MCF 10A (cell line): ENCODE measurements at regions not wholly inside any gene's neighbourhood (a gene's known extent, or its start where the extent isn't known, plus 50 kb on each side); places are given as distances from the start of the nearest gene placed in this dataset.

ENCODE experiments used
- BruUV-seq: library from RNA; stranded (reverse); fragments of 400-500 nt; replicated peaks from 2 replicates; lab custom pipeline; 2021; lab: Mats Ljungman, UMichigan
- CTCF ChIA-PET: fragments of 300-600 bp; sonication (Branson Sonifier 250); formaldehyde crosslinking; extraction: SDS; loops from one replicate; lab custom pipeline; 2021; ENCODE audit warnings: antibody characterized with exemption, inconsistent platforms; lab: Yijun Ruan, JAX
- POLR2A ChIA-PET: fragments of 300-600, 350-650 bp; sonication (Branson Sonifier 250); formaldehyde crosslinking; extraction: SDS; loops from one replicate; lab custom pipeline; 2020; ENCODE audit warnings: antibody characterized with exemption, inconsistent platforms; lab: Yijun Ruan, JAX
- DNase-seq: peaks from one replicate; pipeline ENCODE4 v3.0.0-alpha.2; 2018; ENCODE audit not compliant: unreplicated experiment
- H3K27ac Mint-ChIP-seq: one replicate; pipeline ENCODE4 v1.8.0; 2022; ENCODE audit warnings: mild to moderate bottlenecking, low read depth, mixed read lengths; ENCODE audit not compliant: unreplicated experiment
- H3K27me3 Mint-ChIP-seq: one replicate; pipeline ENCODE4 v1.8.0; 2022; ENCODE audit warnings: mixed read lengths; ENCODE audit not compliant: insufficient read depth, unreplicated experiment
- H3K36me3 Mint-ChIP-seq: one replicate; pipeline ENCODE4 v1.8.0; 2022; ENCODE audit warnings: mild to moderate bottlenecking, moderate library complexity, mixed read lengths; ENCODE audit not compliant: insufficient read depth, unreplicated experiment
- H3K4me1 Mint-ChIP-seq: one replicate; pipeline ENCODE4 v1.8.0; 2022; ENCODE audit warnings: mixed read lengths; ENCODE audit not compliant: insufficient read depth, unreplicated experiment
- H3K4me3 Mint-ChIP-seq: one replicate; pipeline ENCODE4 v1.8.0; 2022; ENCODE audit warnings: mild to moderate bottlenecking, moderate library complexity, mixed read lengths; ENCODE audit not compliant: unreplicated experiment
- H3K9me3 Mint-ChIP-seq: one replicate; pipeline ENCODE4 v1.8.0; 2022; ENCODE audit warnings: mixed read lengths; ENCODE audit not compliant: unreplicated experiment
- intact Hi-C: fragments of 100-400 bp; cut with micrococcal nuclease; formaldehyde crosslinking; loops from 2 replicates; pipeline ENCODE4 v1.14.1; 2022
- TF ChIP-seq, protein P1 (sequence below): fragments of 200-600 bp; IDR thresholded peaks from one replicate; pipeline ENCODE4 v1.8.0; 2022; ENCODE audit warnings: antibody characterized with exemption, mild to moderate bottlenecking; ENCODE audit not compliant: unreplicated experiment

DNA sequence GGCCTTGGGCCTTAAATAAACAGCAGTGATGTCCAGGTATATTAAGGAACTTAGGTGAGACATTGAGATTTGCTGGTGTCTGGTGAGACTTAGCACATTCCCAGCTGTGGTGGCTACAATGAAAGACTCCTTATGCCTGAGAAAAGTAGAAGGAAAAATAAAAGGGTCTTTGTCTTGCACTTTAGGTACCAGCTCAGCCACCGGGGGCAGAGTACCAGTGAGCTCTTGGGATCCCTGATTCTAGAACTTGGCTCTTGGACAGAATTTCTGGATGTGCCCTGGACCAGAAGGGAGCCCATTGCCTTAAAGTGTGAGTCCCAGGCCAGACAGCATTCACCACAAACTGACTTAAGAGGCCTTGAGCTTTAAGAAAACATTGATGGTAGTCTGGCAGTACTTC, 1038.7 kb downstream of the SORCS3 start:
- Mint-ChIP-seq H3K27me3 (no peaks in the 10 kb centered on the region), H3K4me3 (no peak overlapping the region), H3K4me1 (peaks cover 7% of the 10 kb centered on the region), H3K27ac (no peak overlapping the region), H3K9me3 (peaks cover 6% of the 10 kb centered on the region), H3K36me3 (no peaks in the 10 kb centered on the region)
- ChIA-PET CTCF (interaction anchor here (0.5 to 0.8 kb wide), 2 partner anchors 16 to 40 kb away, joined by 3 to 4 read pairs; no protein-coding TSS in a partner anchor), POLR2A (no interaction called here)
- BruUV-seq: no TSS peak
- no peak for DNase-seq
- intact Hi-C loops: no loop called here
- TF ChIP-seq, protein P1, sequence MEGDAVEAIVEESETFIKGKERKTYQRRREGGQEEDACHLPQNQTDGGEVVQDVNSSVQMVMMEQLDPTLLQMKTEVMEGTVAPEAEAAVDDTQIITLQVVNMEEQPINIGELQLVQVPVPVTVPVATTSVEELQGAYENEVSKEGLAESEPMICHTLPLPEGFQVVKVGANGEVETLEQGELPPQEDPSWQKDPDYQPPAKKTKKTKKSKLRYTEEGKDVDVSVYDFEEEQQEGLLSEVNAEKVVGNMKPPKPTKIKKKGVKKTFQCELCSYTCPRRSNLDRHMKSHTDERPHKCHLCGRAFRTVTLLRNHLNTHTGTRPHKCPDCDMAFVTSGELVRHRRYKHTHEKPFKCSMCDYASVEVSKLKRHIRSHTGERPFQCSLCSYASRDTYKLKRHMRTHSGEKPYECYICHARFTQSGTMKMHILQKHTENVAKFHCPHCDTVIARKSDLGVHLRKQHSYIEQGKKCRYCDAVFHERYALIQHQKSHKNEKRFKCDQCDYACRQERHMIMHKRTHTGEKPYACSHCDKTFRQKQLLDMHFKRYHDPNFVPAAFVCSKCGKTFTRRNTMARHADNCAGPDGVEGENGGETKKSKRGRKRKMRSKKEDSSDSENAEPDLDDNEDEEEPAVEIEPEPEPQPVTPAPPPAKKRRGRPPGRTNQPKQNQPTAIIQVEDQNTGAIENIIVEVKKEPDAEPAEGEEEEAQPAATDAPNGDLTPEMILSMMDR: no peak

DNA sequence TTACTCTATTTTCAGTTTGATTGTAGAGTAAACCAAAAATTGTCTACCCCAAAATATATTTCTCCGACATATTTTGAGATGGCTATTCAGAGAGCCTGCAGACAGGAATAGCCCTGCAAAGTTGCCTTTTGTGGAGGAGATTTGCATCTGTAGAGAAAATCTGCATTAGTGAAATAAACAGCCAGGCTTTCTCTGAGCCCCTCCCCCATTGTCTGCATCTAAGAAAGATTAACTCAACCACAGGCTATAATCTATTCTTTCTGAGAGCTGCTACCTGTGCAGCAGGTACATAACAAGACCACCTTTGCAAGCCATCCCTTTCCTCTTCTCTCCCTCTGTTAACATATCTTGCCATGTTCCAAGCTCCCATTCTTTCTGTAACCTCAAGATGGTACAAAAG, 1034.2 kb downstream of the SORCS3 start:
- no peak for DNase-seq
- H3K27ac Mint-ChIP-seq: no peak overlapping the region
- H3K4me1 Mint-ChIP-seq: peaks cover under 1% of the 10 kb centered on the region
- no peaks in the 10 kb centered on the region for H3K36me3 Mint-ChIP-seq
- no peaks in the 10 kb centered on the region for H3K27me3 Mint-ChIP-seq
- no TSS peak for BruUV-seq
- H3K9me3 Mint-ChIP-seq: no peaks in the 10 kb centered on the region
- ChIA-PET POLR2A (no interaction called here), CTCF (no interaction called here)
- intact Hi-C loops: no loop called here
- TF ChIP-seq, protein P1: no peak
- no peak overlapping the region for H3K4me3 Mint-ChIP-seq

DNA sequence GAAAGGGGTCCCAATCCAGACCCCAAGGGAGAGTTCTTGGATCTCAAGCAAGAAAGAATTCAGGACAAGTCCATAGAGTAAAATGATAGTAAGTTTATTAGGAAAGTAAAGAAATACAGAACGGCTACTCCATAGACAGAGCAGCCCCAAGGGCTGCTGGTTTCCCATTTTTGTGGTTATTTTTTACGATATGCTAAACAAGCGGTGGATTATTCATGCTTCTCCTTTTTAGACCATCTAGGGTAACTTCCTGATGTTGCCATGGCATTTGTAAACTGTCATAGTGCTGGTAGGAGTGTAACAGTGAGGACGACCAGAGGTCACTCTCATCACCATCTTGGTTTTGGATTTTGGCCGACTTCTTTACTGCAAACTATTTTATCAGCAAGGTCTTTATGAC, 1033.4 kb downstream of the SORCS3 start:
- no TSS peak for BruUV-seq
- DNase-seq: no peak
- Mint-ChIP-seq H3K27ac (no peak overlapping the region), H3K4me1 (no peaks in the 10 kb centered on the region), H3K27me3 (no peaks in the 10 kb centered on the region), H3K4me3 (no peak overlapping the region), H3K36me3 (no peaks in the 10 kb centered on the region), H3K9me3 (no peaks in the 10 kb centered on the region)
- TF ChIP-seq, protein P1: no peak
- CTCF ChIA-PET: interaction anchor here (0.8 kb wide), 1 partner anchor 13 kb away, joined by 4 read pairs; no protein-coding TSS in a partner anchor
- POLR2A ChIA-PET: interaction anchor here (0.6 kb wide), 1 partner anchor 625 kb away, joined by 3 read pairs; no protein-coding TSS in a partner anchor
- intact Hi-C loops: no loop called here

DNA sequence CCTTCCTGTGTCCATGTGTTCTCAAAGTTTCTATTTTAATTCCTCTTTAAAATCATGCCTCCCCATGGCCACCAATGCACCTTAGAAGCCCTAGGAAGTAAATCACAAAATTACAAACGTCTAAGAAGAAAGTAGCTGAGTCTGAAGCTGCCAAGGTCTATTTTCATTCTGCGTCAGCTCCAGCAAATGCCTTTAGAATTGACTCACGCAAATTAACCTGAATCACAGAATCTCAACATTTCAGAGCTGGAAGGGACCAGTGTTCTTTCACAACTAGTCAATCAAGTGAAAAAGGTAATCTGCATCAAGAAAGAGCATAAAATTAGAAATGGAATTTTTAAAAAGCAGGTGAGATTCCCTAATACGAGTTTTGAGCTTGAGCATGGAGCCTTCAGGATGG, 1017.6 kb downstream of the SORCS3 start:
- DNase-seq: no peak
- ChIA-PET CTCF (no interaction called here), POLR2A (no interaction called here)
- Mint-ChIP-seq H3K27ac (no peak overlapping the region), H3K4me1 (no peaks in the 10 kb centered on the region), H3K36me3 (no peaks in the 10 kb centered on the region), H3K9me3 (no peaks in the 10 kb centered on the region), H3K27me3 (peaks cover 12% of the 10 kb centered on the region), H3K4me3 (no peak overlapping the region)
- intact Hi-C loops: no loop called here
- no TSS peak for BruUV-seq
- TF ChIP-seq, protein P1: no peak
